Skeletal muscle tissue (tissue), 3 donors: ENCODE measurements at regions not wholly inside any gene's neighbourhood (a gene's known extent, or its start where the extent isn't known, plus 50 kb on each side); places are given as distances from the start of the nearest gene placed in this dataset.

Experiments used
- H3K27ac ChIP-seq: one replicate; pipeline ENCODE4 v1.7.0; 2013; ENCODE audit warnings: mild to moderate bottlenecking, low read depth, low read length, inconsistent platforms
- H3K27me3 ChIP-seq, 3 donors: one replicate each; pipeline ENCODE4 v1.7.0; 2013; ENCODE audit warnings: low read length in 3 of 3; ENCODE audit not compliant: control insufficient read depth in 3 of 3, insufficient read depth in 3 of 3
- H3K36me3 ChIP-seq, 3 donors: one replicate each; pipeline ENCODE4 v1.7.0; 2013; ENCODE audit warnings: low read length in 3 of 3; ENCODE audit not compliant: control insufficient read depth in 3 of 3, insufficient read depth in 3 of 3
- H3K4me1 ChIP-seq, 3 donors: one replicate each; pipeline ENCODE4 v1.7.0; 2013; ENCODE audit warnings: low read length in 3 of 3, mild to moderate bottlenecking in 3 of 3; ENCODE audit not compliant: control insufficient read depth in 3 of 3, insufficient read depth in 3 of 3
- H3K4me3 ChIP-seq, 3 donors: one replicate each; pipeline ENCODE4 v1.7.0; 2013; ENCODE audit warnings: low read length in 3 of 3
- H3K9ac ChIP-seq, 3 donors: one replicate each; pipeline ENCODE4 v1.7.0; 2013; ENCODE audit warnings: low read length in 3 of 3, mild to moderate bottlenecking in 3 of 3, moderate library complexity in 2 of 3, low read depth in 1 of 3
- H3K9me3 ChIP-seq, 3 donors: one replicate each; pipeline ENCODE4 v1.7.0; 2013; ENCODE audit warnings: low read length in 3 of 3; ENCODE audit not compliant: control insufficient read depth in 3 of 3
- donor health status: Osteomylitis.

DNA sequence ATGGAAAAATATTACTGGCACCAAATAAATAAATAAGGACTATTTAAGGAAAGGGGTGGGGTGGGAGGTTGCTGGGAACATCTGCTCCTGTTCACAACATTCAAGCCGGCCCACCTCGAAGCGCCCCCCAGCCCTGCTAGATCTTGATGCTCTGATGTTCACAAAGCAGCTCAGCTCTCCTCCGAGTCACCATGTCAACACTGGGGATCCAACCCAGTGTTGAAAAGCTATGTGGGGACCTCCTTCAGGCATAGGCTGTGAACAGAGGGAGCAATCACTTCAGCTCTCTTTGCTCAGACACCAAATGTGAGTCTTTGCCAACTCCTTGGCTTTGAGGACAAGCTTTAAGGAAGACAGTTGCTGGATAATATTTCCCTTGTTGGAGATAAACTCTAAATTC, 176.8 kb upstream of the NT5E start:
- H3K9ac ChIP-seq, result no peak overlapping the region
- H3K4me3 ChIP-seq, result no peak overlapping the region
- H3K27me3 ChIP-seq, result no peaks in the 10 kb centered on the region
- no peaks in the 10 kb centered on the region for H3K9me3 ChIP-seq
- no peak overlapping the region for H3K27ac ChIP-seq
- no peaks in the 10 kb centered on the region for H3K4me1 ChIP-seq
- H3K36me3 ChIP-seq, result no peaks in the 10 kb centered on the region

DNA sequence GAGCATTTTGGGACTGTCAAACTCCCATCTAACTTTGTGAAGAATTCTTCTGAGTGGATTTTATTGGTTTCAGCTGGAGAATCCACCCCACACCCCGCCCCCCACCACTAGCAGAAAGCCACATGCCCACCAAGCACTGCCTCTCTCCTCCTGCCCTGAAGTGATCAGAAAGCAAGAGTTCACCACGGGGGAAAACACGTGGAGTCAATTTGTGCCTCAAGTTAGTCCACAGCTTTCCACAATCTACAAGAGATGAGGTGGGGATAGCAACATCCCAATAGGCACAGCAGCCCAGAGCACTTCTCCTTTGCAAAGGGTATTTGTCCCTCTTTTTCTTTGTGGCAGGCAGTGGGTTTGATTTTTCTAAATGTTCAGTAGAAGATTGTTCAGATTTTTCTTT, 177.3 kb upstream of the NT5E start:
- Histone ChIP-seq H3K4me1 (no peaks in the 10 kb centered on the region), H3K4me3 (no peak overlapping the region), H3K27ac (no peak overlapping the region), H3K9me3 (no peaks in the 10 kb centered on the region), H3K27me3 (no peaks in the 10 kb centered on the region), H3K9ac (no peak overlapping the region), H3K36me3 (no peaks in the 10 kb centered on the region)

DNA sequence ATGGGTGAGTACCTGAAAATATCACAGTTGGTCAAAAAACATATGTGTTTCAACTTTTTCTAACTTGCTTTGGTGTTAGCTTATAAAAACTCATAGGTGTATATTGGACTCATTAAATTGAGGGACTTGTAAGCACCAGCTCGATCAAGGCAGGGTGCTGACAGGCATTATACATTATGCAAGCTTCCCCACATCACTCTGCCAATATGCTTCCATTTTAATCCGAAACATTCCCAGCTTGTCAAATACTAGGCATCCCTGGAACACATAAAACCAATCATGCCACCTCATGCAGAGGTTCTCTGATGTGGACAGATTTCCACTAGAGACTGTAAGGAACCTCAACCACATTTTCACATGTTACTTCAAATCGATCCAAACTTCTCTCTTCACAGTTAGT, 187.3 kb upstream of the NT5E start:
- Histone ChIP-seq H3K27ac (no peak overlapping the region), H3K27me3 (no peaks in the 10 kb centered on the region), H3K36me3 (no peaks in the 10 kb centered on the region), H3K9ac (no peak overlapping the region), H3K4me1 (no peaks in the 10 kb centered on the region), H3K4me3 (no peak overlapping the region), H3K9me3 (peaks cover 0 to 2% (median 0%) of the 10 kb centered on the region in 3 donors)

DNA sequence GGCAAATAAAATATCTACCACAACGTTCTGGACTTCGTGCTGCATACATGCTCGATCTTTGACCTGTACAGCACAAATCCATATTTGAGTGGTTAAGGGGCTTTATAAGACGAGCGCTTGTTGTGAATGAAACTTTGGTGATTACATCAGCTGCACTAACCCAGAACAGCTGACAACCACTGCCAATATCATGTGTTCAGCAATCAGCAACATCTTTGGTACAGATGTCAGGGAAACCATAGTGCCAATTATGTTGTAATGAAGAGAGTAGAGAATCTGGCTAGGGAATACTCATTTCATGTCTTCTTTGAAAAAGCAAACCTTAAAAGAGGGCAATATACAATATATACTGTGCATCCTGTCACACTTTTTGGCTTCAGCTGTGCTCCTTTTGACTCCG, 188.6 kb upstream of the NT5E start:
- no peak overlapping the region for H3K27ac ChIP-seq
- H3K9ac ChIP-seq, result no peak overlapping the region
- H3K27me3 ChIP-seq, result no peaks in the 10 kb centered on the region
- no peak overlapping the region for H3K4me3 ChIP-seq
- no peaks in the 10 kb centered on the region for H3K4me1 ChIP-seq
- H3K36me3 ChIP-seq, result no peaks in the 10 kb centered on the region
- H3K9me3 ChIP-seq, result peaks cover 0 to 2% (median 0%) of the 10 kb centered on the region in 3 donors

DNA sequence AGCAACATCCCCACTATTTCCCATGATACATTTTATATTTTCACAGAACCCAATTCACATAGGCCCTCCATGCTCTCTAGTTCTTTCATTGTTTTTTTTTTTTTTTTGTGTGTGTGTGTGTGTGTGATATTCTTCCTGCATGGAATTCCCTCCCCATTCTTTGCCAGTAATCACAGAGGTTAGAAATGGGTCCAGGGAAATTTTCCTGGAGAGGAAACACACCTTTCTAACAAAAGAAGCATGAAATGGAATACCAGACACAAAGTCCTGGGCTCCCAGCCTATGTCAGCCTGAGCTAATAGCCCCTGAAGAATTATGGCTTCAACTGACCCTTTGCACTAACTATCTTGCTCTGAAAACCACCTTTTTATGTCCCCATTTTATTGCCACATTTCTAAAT, 194.2 kb upstream of the NT5E start:
- no peak overlapping the region for H3K27ac ChIP-seq
- no peak overlapping the region for H3K4me3 ChIP-seq
- no peaks in the 10 kb centered on the region for H3K4me1 ChIP-seq
- peaks cover 0 to 2% (median 0%) of the 10 kb centered on the region in 3 donors for H3K9me3 ChIP-seq
- H3K9ac ChIP-seq, result no peak overlapping the region
- H3K36me3 ChIP-seq, result no peaks in the 10 kb centered on the region
- no peaks in the 10 kb centered on the region for H3K27me3 ChIP-seq

DNA sequence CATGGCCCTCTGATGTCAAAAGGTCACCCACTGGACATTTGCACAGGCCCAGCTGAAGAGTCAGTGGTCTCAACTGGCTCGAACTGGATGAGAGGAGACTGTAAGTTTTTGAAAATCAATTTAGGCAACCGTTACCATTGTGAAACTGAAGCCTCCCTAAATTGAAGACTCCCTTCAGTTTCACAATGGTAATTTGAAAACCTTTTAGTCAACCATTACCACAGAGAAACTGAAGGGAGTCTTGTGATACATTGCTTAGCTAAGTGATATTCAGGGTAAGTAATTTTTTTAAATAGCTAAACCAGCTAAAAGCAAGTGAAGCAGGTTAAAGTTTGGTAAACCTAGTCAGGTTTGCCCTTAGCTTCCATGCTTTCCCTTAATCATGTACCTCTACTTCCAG, 197.3 kb upstream of the NT5E start:
- Histone ChIP-seq H3K9me3 (peaks cover 0 to 2% (median 0%) of the 10 kb centered on the region in 3 donors), H3K36me3 (no peaks in the 10 kb centered on the region), H3K9ac (no peak overlapping the region), H3K27ac (no peak overlapping the region), H3K4me3 (no peak overlapping the region), H3K4me1 (no peaks in the 10 kb centered on the region), H3K27me3 (no peaks in the 10 kb centered on the region)

DNA sequence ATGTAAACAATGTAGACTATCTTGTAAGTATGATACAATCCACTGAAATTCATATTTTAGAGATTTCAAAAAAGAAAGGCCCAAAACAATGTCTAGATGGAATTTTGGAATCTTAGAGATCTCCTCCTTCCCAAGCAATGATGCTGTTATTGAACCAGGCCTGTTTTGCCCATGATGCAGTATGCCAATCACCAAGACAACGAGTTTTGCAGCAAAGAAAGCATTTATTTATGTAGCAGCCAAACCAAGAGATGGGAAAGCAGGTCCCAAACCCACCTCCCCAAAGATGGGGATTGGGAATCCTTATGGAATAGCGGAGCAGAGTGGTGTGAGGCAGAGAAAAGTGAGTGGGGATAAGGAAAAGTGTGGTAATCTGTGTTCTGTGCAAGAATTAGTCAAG, 197.8 kb upstream of the NT5E start:
- Histone ChIP-seq H3K9ac (no peak overlapping the region), H3K4me3 (no peak overlapping the region), H3K4me1 (no peaks in the 10 kb centered on the region), H3K27me3 (no peaks in the 10 kb centered on the region), H3K27ac (no peak overlapping the region), H3K36me3 (no peaks in the 10 kb centered on the region), H3K9me3 (peaks cover 0 to 2% (median 0%) of the 10 kb centered on the region in 3 donors)

DNA sequence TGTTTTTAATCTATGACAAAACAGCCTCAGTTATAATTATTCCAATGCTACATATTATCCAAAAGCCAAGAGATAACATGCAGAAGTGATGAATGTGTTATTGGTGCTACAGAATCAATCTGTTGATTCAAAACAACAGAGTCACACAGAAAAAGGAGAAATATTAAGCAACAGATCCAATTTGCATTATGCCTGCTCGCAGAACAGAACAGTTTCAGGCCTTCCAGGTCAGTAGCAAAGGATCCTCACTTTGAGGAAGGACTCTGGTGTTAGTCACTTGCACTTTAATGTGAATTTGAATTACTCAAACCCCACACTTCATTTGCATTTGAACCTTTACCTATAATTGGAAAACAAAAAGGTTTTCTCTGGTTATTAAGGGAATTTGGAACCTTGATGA, 198.6 kb upstream of the NT5E start:
- Histone ChIP-seq H3K9me3 (peaks cover 0 to 2% (median 0%) of the 10 kb centered on the region in 3 donors), H3K4me1 (no peaks in the 10 kb centered on the region), H3K27me3 (no peaks in the 10 kb centered on the region), H3K36me3 (no peaks in the 10 kb centered on the region), H3K9ac (no peak overlapping the region), H3K4me3 (no peak overlapping the region), H3K27ac (no peak overlapping the region)

DNA sequence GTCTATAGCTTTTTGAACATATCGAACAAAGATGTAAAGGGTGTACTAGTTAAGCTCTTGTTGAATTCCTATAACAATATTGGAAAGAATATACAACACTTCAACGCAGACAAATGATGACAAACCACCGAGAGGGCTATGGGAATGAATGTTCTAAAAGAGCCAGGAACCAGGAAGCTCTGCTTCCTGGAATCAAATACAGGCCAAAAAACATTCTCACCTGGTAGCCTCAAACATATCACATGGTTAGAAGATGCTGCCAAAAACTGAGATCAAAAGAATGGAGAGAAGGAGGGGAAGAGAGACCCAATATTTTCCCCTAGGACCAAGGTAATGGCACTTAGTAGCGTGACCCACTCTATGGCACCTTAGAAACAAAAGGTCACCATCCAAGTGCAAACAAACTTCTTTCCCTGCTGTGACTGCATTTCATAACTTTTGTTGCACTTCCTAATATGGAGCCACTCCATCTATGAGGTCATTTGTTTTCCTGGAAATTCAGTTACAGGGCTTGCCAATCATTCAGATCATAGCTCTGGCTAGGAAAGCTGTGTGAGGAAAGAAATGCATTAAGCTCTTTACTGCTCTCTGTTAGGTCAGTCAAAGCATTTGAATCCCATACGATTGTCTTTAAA, 199.2 kb upstream of the NT5E start:
- H3K4me3 ChIP-seq, result no peak overlapping the region
- H3K27me3 ChIP-seq, result no peaks in the 10 kb centered on the region
- no peaks in the 10 kb centered on the region for H3K36me3 ChIP-seq
- no peak overlapping the region for H3K27ac ChIP-seq
- no peaks in the 10 kb centered on the region for H3K4me1 ChIP-seq
- H3K9ac ChIP-seq, result no peak overlapping the region
- peaks cover 0 to 2% (median 0%) of the 10 kb centered on the region in 3 donors for H3K9me3 ChIP-seq

DNA sequence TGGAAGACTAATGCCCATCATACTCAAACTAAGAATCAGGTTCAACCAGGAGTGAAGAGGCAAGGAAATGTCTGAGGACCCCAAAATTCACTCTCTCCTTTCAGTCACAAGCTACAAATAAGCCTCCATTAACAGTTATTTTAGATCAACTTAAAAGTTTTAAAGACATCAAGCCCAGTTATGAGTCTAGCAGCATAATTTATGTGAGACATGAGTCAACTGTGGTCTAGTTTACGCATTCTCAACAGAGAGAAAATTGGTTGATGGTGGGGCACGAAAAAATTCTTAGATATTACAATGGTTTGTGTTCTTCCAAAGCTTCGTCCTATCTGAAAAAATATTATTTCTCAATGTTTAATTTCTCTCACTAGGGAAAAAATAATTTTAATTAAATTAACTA, 204.9 kb upstream of the NT5E start:
- Histone ChIP-seq H3K36me3 (no peaks in the 10 kb centered on the region), H3K4me3 (no peak overlapping the region), H3K27ac (no peak overlapping the region), H3K9ac (no peak overlapping the region), H3K4me1 (no peaks in the 10 kb centered on the region), H3K27me3 (no peaks in the 10 kb centered on the region), H3K9me3 (no peaks in the 10 kb centered on the region)
